Neural cell (in vitro differentiated cells): ENCODE measurements at regions not wholly inside any gene's neighbourhood (a gene's known extent, or its start where the extent isn't known, plus 50 kb on each side); places are given as distances from the start of the nearest gene placed in this dataset.

Source experiments
- CTCF ChIP-seq: fragments of 450-650 bp; IDR thresholded peaks from 2 replicates; pipeline ENCODE4 v1.5.1; 2014; ENCODE audit warnings: antibody characterized with exemption, mild to moderate bottlenecking, moderate library complexity; ENCODE audit not compliant: poor library complexity, severe bottlenecking
- EP300 ChIP-seq: fragments of 450-650 bp; conservative IDR thresholded peaks from 2 replicates; pipeline ENCODE4 v1.6.1; 2014; ENCODE audit warnings: antibody characterized with exemption, mild to moderate bottlenecking, moderate library complexity; ENCODE audit not compliant: poor library complexity, severe bottlenecking
- EZH2 ChIP-seq: fragments of 200-600, 300-800 bp; shearing (Covaris generic), sonication (generic); IDR thresholded peaks from 2 replicates; pipeline ENCODE4 v1.6.1; 2014; ENCODE audit warnings: antibody characterized with exemption, low read length, borderline replicate concordance, mild to moderate bottlenecking; ENCODE audit not compliant: insufficient read depth, poor library complexity, severe bottlenecking
- MXI1 ChIP-seq: fragments of 450-650 bp; conservative IDR thresholded peaks from 2 replicates; pipeline ENCODE4 v1.6.1; 2014; ENCODE audit warnings: antibody characterized with exemption, mild to moderate bottlenecking; ENCODE audit not compliant: poor library complexity, severe bottlenecking
- POLR2AphosphoS5 ChIP-seq: IDR thresholded peaks from 2 replicates; pipeline ENCODE4 v1.6.1; 2012
- RAD21 ChIP-seq: fragments of 450-650 bp; conservative IDR thresholded peaks from 2 replicates; pipeline ENCODE4 v1.6.1; 2014; ENCODE audit warnings: antibody characterized with exemption, mild to moderate bottlenecking, moderate library complexity
- TAF1 ChIP-seq: IDR thresholded peaks from 2 replicates; pipeline ENCODE4 v1.6.1; 2012; ENCODE audit warnings: low read depth

GRCh38 chr4:188246488-188246887, 107.2 kb downstream of the TRIML1 start:
- no peak for TF ChIP-seq CTCF
- TF ChIP-seq POLR2AphosphoS5: no peak
- TF ChIP-seq EZH2: no peak
- TF ChIP-seq MXI1: no peak
- no peak for TF ChIP-seq RAD21
- no peak for TF ChIP-seq EP300
- no peak for TF ChIP-seq TAF1
